ENCODE measurements at regions not wholly inside any gene's neighbourhood (a gene's known extent, or its start where the extent isn't known, plus 50 kb on each side); places are given as distances from the start of the nearest gene placed in this dataset.
A peak's percentile ranks its signal among the peaks of the same experiment; 100 is the strongest.

DNA sequence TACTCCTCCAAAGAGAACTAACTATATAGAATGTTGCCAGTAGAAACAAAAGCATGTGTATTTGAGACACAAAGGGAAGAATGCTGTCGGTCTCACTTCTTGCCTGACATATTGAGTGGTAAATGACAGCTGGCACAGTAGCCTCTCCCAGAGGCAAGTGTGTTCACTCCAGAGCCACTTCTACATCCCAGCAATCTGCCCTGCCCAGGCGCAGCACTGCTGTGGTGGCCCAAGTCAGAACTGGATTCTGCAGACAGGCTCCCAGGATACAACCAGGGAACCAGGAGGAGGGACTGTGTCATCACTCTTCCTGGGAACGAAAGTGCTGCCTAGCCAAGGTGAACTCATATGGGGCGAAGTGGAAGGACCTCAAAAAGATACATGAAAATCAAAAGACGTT is 103.2 kb upstream of the ARMC2 start:
- Histone ChIP-seq H3K4me3 (no peak overlapping the region), H4K20me1 (replicated peaks; ENCODE audit: insufficient read depth) (no peaks in the 10 kb centered on the region), H3K4me2 (no peak overlapping the region), H3K9me2 (ENCODE audit: insufficient read depth) (no peaks in the 10 kb centered on the region), H3K36me3 (ENCODE audit: insufficient read depth) (no peaks in the 10 kb centered on the region), H3K27ac (ENCODE audit: low read depth) (no peak overlapping the region), H2AFZ (no peak overlapping the region), H3K27me3 (ENCODE audit: insufficient read depth) (no peaks in the 10 kb centered on the region), H3K79me2 (replicated peaks; ENCODE audit: insufficient read depth) (no peaks in the 10 kb centered on the region), H3K4me1 (ENCODE audit: insufficient read depth) (peaks cover 10% of the 10 kb centered on the region; the same call in 1 of the 2 replicates), H3F3A (replicated peaks; ENCODE audit: low read depth) (no peaks in the 10 kb centered on the region)
- ATAC-seq (peak; percentile 33; the same call in 2 of the 3 replicates), DNase-seq (ENCODE audit: low spot score) (no peak)
- no peaks in the 10 kb centered on the region for H3K9me3 Mint-ChIP-seq
- TF ChIP-seq POLR2AphosphoS5 (IDR thresholded peaks at IDR 0.05; ENCODE audit: low read depth) (no peak), EZH2phosphoT487 (IDR thresholded peaks at IDR 0.05; ENCODE audit: unreplicated experiment) (no peak)
- TF ChIP-seq, protein P1, sequence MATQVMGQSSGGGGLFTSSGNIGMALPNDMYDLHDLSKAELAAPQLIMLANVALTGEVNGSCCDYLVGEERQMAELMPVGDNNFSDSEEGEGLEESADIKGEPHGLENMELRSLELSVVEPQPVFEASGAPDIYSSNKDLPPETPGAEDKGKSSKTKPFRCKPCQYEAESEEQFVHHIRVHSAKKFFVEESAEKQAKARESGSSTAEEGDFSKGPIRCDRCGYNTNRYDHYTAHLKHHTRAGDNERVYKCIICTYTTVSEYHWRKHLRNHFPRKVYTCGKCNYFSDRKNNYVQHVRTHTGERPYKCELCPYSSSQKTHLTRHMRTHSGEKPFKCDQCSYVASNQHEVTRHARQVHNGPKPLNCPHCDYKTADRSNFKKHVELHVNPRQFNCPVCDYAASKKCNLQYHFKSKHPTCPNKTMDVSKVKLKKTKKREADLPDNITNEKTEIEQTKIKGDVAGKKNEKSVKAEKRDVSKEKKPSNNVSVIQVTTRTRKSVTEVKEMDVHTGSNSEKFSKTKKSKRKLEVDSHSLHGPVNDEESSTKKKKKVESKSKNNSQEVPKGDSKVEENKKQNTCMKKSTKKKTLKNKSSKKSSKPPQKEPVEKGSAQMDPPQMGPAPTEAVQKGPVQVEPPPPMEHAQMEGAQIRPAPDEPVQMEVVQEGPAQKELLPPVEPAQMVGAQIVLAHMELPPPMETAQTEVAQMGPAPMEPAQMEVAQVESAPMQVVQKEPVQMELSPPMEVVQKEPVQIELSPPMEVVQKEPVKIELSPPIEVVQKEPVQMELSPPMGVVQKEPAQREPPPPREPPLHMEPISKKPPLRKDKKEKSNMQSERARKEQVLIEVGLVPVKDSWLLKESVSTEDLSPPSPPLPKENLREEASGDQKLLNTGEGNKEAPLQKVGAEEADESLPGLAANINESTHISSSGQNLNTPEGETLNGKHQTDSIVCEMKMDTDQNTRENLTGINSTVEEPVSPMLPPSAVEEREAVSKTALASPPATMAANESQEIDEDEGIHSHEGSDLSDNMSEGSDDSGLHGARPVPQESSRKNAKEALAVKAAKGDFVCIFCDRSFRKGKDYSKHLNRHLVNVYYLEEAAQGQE (IDR thresholded peaks at IDR 0.05; ENCODE audit: unreplicated experiment): no peak
- peaks cover 8% of the 10 kb centered on the region for H3K27me3 Mint-ChIP-seq (ENCODE audit: insufficient read depth, low read depth, poor library complexity)
- H3K4me3 Mint-ChIP-seq: no peak overlapping the region
- H3K4me1 Mint-ChIP-seq: peaks cover 23% of the 10 kb centered on the region
- no peak overlapping the region for H3K27ac Mint-ChIP-seq
- no peaks in the 10 kb centered on the region for H3K36me3 Mint-ChIP-seq (ENCODE audit: low read depth)

DNA sequence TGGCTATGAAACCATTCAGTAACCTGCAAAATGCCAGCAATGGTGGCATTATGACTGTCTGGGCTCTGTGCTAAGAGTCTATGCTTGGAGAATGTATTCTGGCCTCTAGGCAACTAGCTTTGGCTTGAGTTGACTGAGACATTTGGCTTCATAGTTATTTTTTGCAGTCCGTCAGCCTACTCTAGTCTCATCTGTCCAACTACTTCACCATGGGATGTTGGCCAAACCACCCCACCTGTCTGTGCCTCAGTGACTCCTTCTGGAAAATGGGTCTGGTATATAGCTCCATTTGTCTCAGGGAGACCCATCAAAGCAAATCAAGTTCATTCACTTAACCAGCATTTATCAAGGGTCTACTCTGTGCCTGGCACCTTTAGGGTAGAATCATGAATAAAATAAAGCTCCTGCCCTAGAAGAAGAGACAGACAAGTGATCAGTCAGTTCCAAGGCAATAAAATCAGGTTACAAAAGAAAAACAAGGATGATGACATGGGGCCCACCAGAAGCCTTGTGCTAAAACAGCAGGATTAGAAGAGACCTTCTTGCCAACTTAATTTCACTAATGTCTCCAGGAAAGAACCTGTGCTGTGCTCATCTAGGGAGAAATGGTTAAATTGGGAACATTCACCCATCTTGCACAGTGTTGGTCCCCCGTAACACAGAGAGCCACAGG is 102.4 kb upstream of the ARMC2 start:
- H3K27ac ChIP-seq (ENCODE audit: low read depth): no peak overlapping the region
- peaks cover 23% of the 10 kb centered on the region for H3K4me1 Mint-ChIP-seq
- H4K20me1 ChIP-seq (replicated peaks; ENCODE audit: insufficient read depth): no peaks in the 10 kb centered on the region
- no peak for DNase-seq (ENCODE audit: low spot score)
- peaks cover 10% of the 10 kb centered on the region; the same call in 1 of the 2 replicates for H3K4me1 ChIP-seq (ENCODE audit: insufficient read depth)
- H3F3A ChIP-seq (replicated peaks; ENCODE audit: low read depth): no peaks in the 10 kb centered on the region
- no peaks in the 10 kb centered on the region for H3K36me3 Mint-ChIP-seq (ENCODE audit: low read depth)
- H3K4me3 Mint-ChIP-seq: no peak overlapping the region
- H3K27ac Mint-ChIP-seq: no peak overlapping the region
- H2AFZ ChIP-seq: no peak overlapping the region
- H3K4me3 ChIP-seq: no peak overlapping the region
- H3K4me2 ChIP-seq: no peak overlapping the region
- H3K27me3 ChIP-seq (ENCODE audit: insufficient read depth): no peaks in the 10 kb centered on the region
- no peak for ATAC-seq
- peaks cover 8% of the 10 kb centered on the region for H3K27me3 Mint-ChIP-seq (ENCODE audit: insufficient read depth, low read depth, poor library complexity)
- no peaks in the 10 kb centered on the region for H3K9me2 ChIP-seq (ENCODE audit: insufficient read depth)
- no peaks in the 10 kb centered on the region for H3K36me3 ChIP-seq (ENCODE audit: insufficient read depth)
- H3K9me3 Mint-ChIP-seq: no peaks in the 10 kb centered on the region
- no peaks in the 10 kb centered on the region for H3K79me2 ChIP-seq (replicated peaks; ENCODE audit: insufficient read depth)
- TF ChIP-seq, protein P2, sequence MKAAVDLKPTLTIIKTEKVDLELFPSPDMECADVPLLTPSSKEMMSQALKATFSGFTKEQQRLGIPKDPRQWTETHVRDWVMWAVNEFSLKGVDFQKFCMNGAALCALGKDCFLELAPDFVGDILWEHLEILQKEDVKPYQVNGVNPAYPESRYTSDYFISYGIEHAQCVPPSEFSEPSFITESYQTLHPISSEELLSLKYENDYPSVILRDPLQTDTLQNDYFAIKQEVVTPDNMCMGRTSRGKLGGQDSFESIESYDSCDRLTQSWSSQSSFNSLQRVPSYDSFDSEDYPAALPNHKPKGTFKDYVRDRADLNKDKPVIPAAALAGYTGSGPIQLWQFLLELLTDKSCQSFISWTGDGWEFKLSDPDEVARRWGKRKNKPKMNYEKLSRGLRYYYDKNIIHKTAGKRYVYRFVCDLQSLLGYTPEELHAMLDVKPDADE (IDR thresholded peaks at IDR 0.05): no peak
- TF ChIP-seq STAT1 (IDR thresholded peaks at IDR 0.05; ENCODE audit: unreplicated experiment): no peak
- TF ChIP-seq ZNF114 (CRISPR knock-in tag; IDR thresholded peaks at IDR 0.05): no peak
- TF ChIP-seq, protein P3, sequence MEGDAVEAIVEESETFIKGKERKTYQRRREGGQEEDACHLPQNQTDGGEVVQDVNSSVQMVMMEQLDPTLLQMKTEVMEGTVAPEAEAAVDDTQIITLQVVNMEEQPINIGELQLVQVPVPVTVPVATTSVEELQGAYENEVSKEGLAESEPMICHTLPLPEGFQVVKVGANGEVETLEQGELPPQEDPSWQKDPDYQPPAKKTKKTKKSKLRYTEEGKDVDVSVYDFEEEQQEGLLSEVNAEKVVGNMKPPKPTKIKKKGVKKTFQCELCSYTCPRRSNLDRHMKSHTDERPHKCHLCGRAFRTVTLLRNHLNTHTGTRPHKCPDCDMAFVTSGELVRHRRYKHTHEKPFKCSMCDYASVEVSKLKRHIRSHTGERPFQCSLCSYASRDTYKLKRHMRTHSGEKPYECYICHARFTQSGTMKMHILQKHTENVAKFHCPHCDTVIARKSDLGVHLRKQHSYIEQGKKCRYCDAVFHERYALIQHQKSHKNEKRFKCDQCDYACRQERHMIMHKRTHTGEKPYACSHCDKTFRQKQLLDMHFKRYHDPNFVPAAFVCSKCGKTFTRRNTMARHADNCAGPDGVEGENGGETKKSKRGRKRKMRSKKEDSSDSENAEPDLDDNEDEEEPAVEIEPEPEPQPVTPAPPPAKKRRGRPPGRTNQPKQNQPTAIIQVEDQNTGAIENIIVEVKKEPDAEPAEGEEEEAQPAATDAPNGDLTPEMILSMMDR (conservative IDR thresholded peaks at IDR 0.05; ENCODE audit: low read depth in 2 of 2): no peak
- TF ChIP-seq NANOG (IDR thresholded peaks at IDR 0.05; ENCODE audit: borderline replicate concordance): no peak
- TF ChIP-seq CREB1 (CRISPR knock-in tag; IDR thresholded peaks at IDR 0.05; ENCODE audit: low read depth): no peak
- no peak for TF ChIP-seq JUNB (IDR thresholded peaks at IDR 0.05; ENCODE audit: unreplicated experiment)
- no peak for TF ChIP-seq EZH2phosphoT487 (IDR thresholded peaks at IDR 0.05; ENCODE audit: unreplicated experiment)

Measured in GM23338 (cell line).